Renal cortical epithelial cell (primary cell): ENCODE measurements at regions not wholly inside any gene's neighbourhood (a gene's known extent, or its start where the extent isn't known, plus 50 kb on each side); places are given as distances from the start of the nearest gene placed in this dataset.
"Not testable (repeated sequence)": the region's sequence is repeated elsewhere in the genome, so short reads cannot be mapped to it uniquely, and the experiment has no call there.

Experiments
- DNase-seq: peaks from one replicate; pipeline ENCODE4 v3.0.0-alpha.2; 2011; ENCODE audit warnings: low read depth

DNA sequence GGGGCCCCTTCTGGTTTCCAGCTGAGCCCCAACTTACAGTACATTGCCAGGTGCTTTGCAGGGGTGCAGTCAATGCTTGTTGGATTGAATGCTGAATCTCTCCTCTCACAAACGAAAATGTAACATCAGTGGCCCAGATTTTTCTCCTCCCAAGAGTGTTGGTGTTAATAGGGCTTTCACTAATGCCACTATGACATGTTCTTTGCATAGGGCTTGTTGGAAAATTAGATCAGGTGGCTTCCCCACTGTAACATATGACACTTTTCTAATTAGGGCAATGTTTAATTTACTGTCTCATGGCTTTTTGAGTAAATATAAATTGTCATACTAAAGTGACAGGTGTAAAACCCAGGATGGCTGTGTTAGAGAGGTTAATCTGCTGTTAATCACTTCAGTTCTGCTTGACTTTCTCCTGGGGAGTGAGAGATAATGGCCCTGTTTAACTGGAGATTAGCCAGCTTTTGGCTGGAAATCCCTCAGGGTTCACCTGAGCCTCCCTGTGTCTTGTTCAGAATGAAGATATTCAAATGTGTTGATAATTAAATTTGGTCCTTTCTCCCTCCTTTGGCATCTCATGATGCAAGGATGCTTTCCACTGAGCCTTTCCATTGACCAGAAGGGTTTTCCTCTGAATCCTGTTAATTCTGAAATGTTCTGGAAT, 502.3 kb downstream of the RBFOX1 start:
- DNase-seq, result no peak

DNA sequence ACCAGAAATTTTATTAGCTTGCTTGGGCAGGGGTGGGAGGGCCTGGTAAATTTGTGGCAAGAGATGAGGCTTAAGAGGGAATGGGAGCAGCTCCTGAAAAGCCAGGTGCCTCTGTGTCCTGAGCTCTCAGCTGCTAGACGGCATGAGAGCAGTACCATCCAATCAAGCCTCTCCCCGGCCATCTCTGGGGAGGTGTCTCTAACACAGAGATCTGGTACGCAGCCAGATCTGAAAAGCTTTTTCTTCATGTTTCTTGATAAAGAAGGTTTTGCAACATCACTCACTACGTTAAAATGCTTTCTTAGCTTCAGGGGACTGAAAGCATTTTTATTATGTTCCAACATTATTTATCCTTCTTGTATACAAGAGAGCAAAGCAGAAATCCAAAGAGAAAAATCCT, 488.2 kb downstream of the RBFOX1 start:
- no peak for DNase-seq

DNA sequence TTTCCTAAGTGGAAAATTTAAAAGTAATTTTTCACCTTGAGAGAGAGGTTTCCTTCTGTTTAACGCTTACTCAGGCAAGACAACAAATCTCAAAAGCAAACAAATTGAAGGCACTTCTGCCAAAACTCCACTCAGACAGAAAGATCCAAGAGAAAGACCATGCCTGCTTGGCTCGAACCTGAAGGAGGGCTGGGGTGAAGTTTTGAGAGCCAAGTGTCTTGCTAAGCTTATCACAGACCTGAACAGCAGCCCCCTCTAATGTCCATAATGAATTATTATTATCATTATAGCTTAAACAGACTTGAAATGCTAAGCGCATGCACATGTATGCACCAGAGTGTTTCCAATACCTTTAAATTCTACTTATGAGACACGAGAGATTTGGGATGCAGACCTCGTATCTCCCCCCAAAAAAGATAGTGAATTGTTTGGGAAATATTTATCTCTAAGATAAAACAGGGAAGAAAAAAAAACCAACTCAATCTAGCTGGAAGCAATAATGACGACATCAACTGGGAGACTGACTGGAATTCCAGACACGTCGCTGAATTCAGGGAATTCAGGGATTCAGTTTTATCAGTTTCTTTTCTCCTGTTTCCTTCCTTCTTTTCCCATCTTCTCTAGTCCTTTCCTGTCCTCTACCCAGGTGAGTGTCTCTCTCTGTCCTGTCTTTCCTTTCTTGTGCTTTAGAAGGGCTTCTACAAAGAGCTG, 473.2 kb downstream of the RBFOX1 start:
- DNase-seq, result no peak

DNA sequence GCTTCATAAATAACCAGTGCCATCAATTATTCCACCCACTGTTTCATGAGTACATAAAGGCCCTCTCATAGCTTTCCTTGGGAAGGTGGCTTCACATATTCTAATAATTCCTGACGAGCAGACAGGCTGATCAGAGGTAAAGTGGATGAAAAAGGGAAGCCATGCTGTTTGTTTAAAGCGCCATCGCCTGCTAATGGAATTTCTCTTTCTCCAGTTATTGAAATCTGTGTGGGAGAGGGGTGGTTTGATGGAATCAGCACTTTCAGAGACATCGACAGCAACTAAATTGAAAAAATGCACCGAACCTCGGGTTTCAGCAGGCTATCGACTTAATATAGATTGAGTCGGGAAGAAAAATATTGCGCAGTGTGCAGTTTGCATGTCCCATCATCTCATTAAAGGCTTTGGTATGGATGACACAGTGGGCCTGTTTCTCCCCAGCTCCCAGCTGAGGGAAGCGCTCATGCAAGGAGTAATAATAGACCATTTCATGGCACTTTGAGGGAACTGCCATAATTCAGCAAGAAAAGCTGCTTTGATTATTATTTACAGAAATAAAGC, 472.1 kb downstream of the RBFOX1 start:
- no peak for DNase-seq

DNA sequence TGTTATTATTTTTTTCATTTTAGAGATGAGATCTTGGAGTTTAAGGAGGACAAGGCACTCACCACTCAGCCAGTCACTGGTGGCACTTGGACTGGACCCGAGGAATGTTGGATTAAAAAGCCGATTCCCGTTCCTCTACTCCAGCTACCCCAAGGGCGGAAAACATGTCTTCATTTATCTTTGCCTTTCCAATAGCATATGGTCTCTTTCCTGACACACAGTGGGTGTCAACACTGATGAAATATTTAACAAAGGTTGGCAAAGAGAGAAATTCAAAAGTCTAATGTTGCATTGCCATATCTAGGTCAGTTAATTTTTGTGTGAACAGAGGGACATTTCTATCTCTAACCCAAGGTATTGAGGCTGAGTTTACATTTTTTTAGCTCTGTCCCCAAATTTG, 459.7 kb downstream of the RBFOX1 start:
- no peak for DNase-seq

DNA sequence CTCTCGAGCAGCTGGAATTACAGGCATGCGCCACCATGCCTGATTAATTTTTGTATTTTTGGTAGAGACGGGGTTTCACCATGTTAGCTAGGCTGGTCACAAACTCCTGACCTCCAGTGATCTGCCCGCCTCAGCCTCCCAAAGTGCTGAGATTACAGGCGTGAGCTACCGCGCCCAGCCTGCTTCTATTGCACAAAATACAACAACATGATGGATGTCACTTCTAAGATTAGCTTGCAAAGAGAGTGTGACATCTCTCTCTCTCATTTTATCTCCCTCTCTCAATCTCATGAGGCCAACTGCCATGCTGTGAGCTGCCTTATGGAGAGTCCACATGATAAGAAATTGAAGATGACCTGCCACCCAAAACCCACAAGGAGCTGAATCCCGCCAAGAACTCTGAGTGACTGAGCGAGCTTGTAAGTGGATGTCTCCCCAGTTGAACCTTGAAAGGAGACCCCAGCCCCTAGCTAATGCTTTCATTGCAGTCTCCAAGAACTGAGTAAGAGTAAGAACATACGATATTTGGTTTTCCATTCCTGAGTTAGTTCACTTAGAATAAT, 458.5 kb downstream of the RBFOX1 start:
- DNase-seq, result no peak

DNA sequence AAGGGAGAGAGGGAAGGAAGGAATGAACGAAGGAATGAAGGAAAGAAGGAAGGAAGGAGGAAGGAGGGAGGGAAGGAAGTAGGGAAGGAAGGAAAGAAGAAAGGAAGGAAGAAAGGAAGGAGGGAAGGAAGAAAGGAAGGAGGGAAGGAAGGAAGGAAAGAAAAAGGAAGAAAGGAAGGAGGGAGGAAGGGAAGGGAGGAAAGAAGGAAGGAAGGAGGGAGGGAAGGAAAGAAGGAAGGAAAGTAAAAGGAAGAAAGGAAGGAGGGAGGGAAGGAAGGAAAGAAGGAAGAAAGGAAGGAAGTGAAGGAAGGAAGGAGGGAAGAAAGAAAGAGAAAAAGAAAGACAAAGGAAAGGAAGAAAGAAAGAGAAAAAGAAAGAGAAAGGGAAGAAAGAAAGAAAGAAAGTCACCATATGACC, 442.4 kb downstream of the RBFOX1 start:
- DNase-seq, result no peak

DNA sequence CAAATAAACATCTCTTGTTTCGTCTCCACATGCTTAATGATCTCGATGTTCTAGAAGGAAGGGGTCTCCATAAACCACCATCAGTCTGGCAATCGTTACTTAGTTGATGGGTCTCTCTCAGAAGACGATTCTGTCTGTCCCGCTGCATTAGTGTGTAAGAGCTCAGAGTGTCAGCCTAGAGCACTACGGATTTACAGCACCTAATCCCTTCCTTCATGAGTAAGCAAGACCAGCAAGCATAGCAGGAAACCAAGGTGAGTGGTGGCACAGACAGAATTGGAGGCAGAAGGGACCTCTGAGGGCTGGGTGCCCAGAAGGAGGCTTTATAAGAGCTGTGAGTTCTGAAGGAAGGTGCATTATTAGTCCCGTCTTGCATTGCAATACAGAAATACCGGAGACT, 440.1 kb downstream of the RBFOX1 start:
- no peak for DNase-seq

DNA sequence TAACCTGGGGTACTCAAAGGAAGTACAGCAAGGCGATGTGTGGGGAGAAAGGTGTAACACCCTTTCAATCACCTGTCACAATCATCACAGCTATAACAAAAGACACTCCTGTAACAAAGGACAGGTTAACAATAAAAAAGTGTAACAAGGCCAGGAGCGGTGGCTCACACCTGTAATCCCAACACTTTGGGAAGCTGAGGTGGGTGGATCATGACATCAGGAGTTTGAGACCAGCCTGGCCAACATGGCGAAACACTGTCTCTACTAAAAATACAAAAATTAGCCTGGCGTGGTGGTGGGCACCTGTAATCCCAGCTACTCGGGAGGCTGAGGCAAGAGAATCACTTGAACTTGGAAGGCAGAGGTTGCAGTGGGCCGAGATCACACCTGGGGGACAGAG, 436.4 kb downstream of the RBFOX1 start:
- not testable (repeated sequence) for DNase-seq

DNA sequence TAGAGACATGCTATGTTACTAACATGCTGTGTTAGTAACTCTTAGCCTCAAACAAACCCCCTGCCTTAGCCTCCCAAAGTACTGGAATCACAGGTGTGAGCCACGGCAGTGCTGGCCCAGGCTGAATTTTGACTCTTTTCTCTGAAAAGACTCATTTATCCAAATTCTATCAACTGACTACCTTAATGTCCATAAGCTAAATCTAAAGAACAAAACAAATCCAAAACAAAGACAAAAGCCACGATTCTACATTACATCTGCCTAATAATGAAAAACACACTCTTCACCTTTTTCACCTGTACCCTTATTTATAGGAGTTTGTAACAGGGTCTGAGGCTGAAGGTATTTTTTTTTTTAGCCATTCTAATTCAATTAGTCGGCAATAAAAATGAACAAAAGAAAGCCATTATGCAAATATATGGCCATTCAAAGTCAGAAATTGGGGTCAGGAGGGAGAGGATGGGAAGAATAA, 432.5 kb downstream of the RBFOX1 start:
- DNase-seq, result no peak

DNA sequence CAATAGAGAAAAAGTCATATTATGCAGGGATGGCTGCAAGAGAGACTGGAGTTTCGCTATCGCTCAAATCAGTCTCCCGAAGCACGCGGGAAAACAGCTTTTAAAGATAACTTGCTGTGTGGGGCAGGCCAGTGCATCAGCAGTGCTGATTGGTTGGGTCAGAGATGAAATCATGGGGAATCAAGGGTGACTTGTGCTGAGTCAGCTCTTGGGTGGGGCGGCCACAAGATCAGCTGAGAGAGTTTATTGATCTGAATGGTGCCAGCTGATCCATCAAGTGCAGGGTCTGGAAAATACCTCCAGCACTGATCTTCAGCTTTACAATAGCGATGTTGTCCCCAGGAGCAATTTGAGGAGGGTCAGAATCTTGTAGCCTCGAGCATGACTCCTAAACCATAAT, 430.5 kb downstream of the RBFOX1 start:
- no peak for DNase-seq
